Trophoblast cell (in vitro differentiated cells and primary cell): ENCODE measurements at regions not wholly inside any gene's neighbourhood (a gene's known extent, or its start where the extent isn't known, plus 50 kb on each side); places are given as distances from the start of the nearest gene placed in this dataset.

ENCODE experiments used
- DNase-seq, 2 donors: peaks; one replicate each; pipeline ENCODE4 v3.0.0-alpha.2; 2016
- H2AFZ ChIP-seq: 2 replicates; pipeline ENCODE4 v1.6.1; 2013; ENCODE audit warnings: low read length, moderate library complexity, mild to moderate bottlenecking; ENCODE audit not compliant: insufficient read depth, poor library complexity
- H2AK5ac ChIP-seq: 2 replicates; pipeline ENCODE4 v1.6.1; 2013; ENCODE audit warnings: mild to moderate bottlenecking, low read length
- H2BK120ac ChIP-seq: 2 replicates; pipeline ENCODE4 v1.6.1; 2013; ENCODE audit warnings: low read length, mild to moderate bottlenecking, moderate library complexity; ENCODE audit not compliant: insufficient read depth, poor library complexity
- H2BK12ac ChIP-seq: 2 replicates; pipeline ENCODE4 v1.6.1; 2013; ENCODE audit warnings: mild to moderate bottlenecking, low read length, moderate library complexity
- H2BK5ac ChIP-seq: 2 replicates; pipeline ENCODE4 v1.6.1; 2013; ENCODE audit warnings: low read length, low read depth, moderate library complexity, mild to moderate bottlenecking; ENCODE audit not compliant: poor library complexity
- H3K14ac ChIP-seq: 2 replicates; pipeline ENCODE4 v1.6.1; 2013; ENCODE audit warnings: mild to moderate bottlenecking, low read length
- H3K18ac ChIP-seq: 2 replicates; pipeline ENCODE4 v1.6.1; 2013; ENCODE audit warnings: mild to moderate bottlenecking, low read length
- H3K23ac ChIP-seq: 2 replicates; pipeline ENCODE4 v1.6.1; 2013; ENCODE audit warnings: low read length
- H3K27ac ChIP-seq: 2 replicates; pipeline ENCODE4 v1.5.1; 2013; ENCODE audit warnings: low read depth, mild to moderate bottlenecking, inconsistent platforms, low read length, moderate library complexity
- H3K27me3 ChIP-seq: 2 replicates; pipeline ENCODE4 v1.6.1; 2013; ENCODE audit warnings: inconsistent platforms, mild to moderate bottlenecking, low read length, moderate library complexity; ENCODE audit not compliant: insufficient read depth
- H3K36me3 ChIP-seq, 2 experiments: 1 replicate in 1 of 2; 2 replicates in 1 of 2; pipeline ENCODE4 v1.6.1; 2013; ENCODE audit warnings: low read length in 2 of 2, mild to moderate bottlenecking in 2 of 2, moderate library complexity in 1 of 2; ENCODE audit not compliant: insufficient read depth in 2 of 2, control insufficient read depth in 1 of 2
- H3K4ac ChIP-seq: 2 replicates; pipeline ENCODE4 v1.6.1; 2013; ENCODE audit warnings: low read depth, mild to moderate bottlenecking, low read length, moderate library complexity
- H3K4me1 ChIP-seq, 2 experiments: 1 replicate in 1 of 2; 2 replicates in 1 of 2; pipeline ENCODE4 v1.6.1; 2013; ENCODE audit warnings: low read length in 2 of 2, mild to moderate bottlenecking in 2 of 2, moderate library complexity in 1 of 2; ENCODE audit not compliant: insufficient read depth in 2 of 2, control insufficient read depth in 1 of 2
- H3K4me2 ChIP-seq: 2 replicates; pipeline ENCODE4 v1.6.1; 2013; ENCODE audit warnings: inconsistent platforms, mild to moderate bottlenecking, low read length, moderate library complexity
- H3K4me3 ChIP-seq: 2 replicates; pipeline ENCODE4 v1.5.1; 2013; ENCODE audit warnings: mild to moderate bottlenecking, low read depth, low read length, inconsistent platforms
- H3K79me1 ChIP-seq: one replicate; pipeline ENCODE4 v1.6.1; 2013; ENCODE audit warnings: low read length
- H3K79me2 ChIP-seq: 2 replicates; pipeline ENCODE4 v1.6.1; 2013; ENCODE audit warnings: low read length, mild to moderate bottlenecking; ENCODE audit not compliant: control insufficient read depth, insufficient read depth, poor library complexity
- H3K9ac ChIP-seq: 2 replicates; pipeline ENCODE4 v1.6.1; 2013; ENCODE audit warnings: mild to moderate bottlenecking, low read length
- H3K9me3 ChIP-seq: 2 replicates; pipeline ENCODE4 v1.6.1; 2013; ENCODE audit warnings: low read depth, mild to moderate bottlenecking, control low read depth, inconsistent platforms, low read length; ENCODE audit not compliant: insufficient read depth
- H4K12ac ChIP-seq: 2 replicates; pipeline ENCODE4 v1.6.1; 2013; ENCODE audit warnings: low read depth, mild to moderate bottlenecking, low read length, moderate library complexity
- H4K8ac ChIP-seq: 2 replicates; pipeline ENCODE4 v1.6.1; 2013; ENCODE audit warnings: low read depth, mild to moderate bottlenecking, low read length, moderate library complexity
- H4K91ac ChIP-seq: one replicate; pipeline ENCODE4 v1.6.1; 2013; ENCODE audit warnings: low read depth, mild to moderate bottlenecking, low read length, moderate library complexity
- WGBS: extraction: QIAGEN DNeasy Blood & Tissue Kit; methylation state at CpG from one replicate; pipeline ENCODE4 v1.1.7; 2013; ENCODE audit warnings: missing lambda C conversion rate; ENCODE audit not compliant: insufficient read length, insufficient coverage; ENCODE audit errors: extremely low coverage; 5-methylcytosine and 5-hydroxymethylcytosine counted together

- H3K4ac ChIP-seq = no peak overlapping the region
- H3K9me3 ChIP-seq = no peaks in the 10 kb centered on the region
- no peak overlapping the region for H4K91ac ChIP-seq
- no peak overlapping the region for H3K18ac ChIP-seq
- no CpG with 5 or more reads among the region's 1 CpG for WGBS
- H3K27ac ChIP-seq = no peak overlapping the region
- H4K8ac ChIP-seq = no peak overlapping the region
- no peak overlapping the region for H2BK5ac ChIP-seq
- no peak overlapping the region for H2BK120ac ChIP-seq
- H2BK12ac ChIP-seq = no peak overlapping the region
- H3K4me2 ChIP-seq = no peak overlapping the region
- H3K36me3 ChIP-seq = no peaks in the 10 kb centered on the region
- DNase-seq = no peak
- H3K23ac ChIP-seq = no peak overlapping the region
- H2AFZ ChIP-seq = no peak overlapping the region
- H3K79me2 ChIP-seq = no peaks in the 10 kb centered on the region
- H3K27me3 ChIP-seq = no peaks in the 10 kb centered on the region
- H4K12ac ChIP-seq = no peak overlapping the region
- no peaks in the 10 kb centered on the region for H3K4me1 ChIP-seq
- no peak overlapping the region for H3K9ac ChIP-seq
- H2AK5ac ChIP-seq = no peak overlapping the region
- no peaks in the 10 kb centered on the region for H3K79me1 ChIP-seq
- H3K4me3 ChIP-seq = no peak overlapping the region
- no peak overlapping the region for H3K14ac ChIP-seq
Observed at GRCh38 chr2:22282220-22282619, 1102.8 kb upstream of the KLHL29 start.

GRCh38 chr2:22282916-22283315 lies 1102.1 kb upstream of the KLHL29 start:
- no peak overlapping the region for H3K27ac ChIP-seq
- H2AFZ ChIP-seq = no peak overlapping the region
- H2BK5ac ChIP-seq = no peak overlapping the region
- no peaks in the 10 kb centered on the region for H3K4me1 ChIP-seq
- WGBS = no CpG with 5 or more reads among the region's 6 CpGs
- no peak overlapping the region for H3K9ac ChIP-seq
- H3K18ac ChIP-seq = no peak overlapping the region
- H2AK5ac ChIP-seq = no peak overlapping the region
- no peak overlapping the region for H4K12ac ChIP-seq
- no peaks in the 10 kb centered on the region for H3K79me1 ChIP-seq
- H3K79me2 ChIP-seq = no peaks in the 10 kb centered on the region
- no peak overlapping the region for H4K8ac ChIP-seq
- H2BK12ac ChIP-seq = no peak overlapping the region
- no peaks in the 10 kb centered on the region for H3K36me3 ChIP-seq
- no peak for DNase-seq
- H3K4me3 ChIP-seq = no peak overlapping the region
- no peak overlapping the region for H3K4me2 ChIP-seq
- no peak overlapping the region for H2BK120ac ChIP-seq
- no peak overlapping the region for H3K23ac ChIP-seq
- no peaks in the 10 kb centered on the region for H3K27me3 ChIP-seq
- no peaks in the 10 kb centered on the region for H3K9me3 ChIP-seq
- no peak overlapping the region for H4K91ac ChIP-seq
- H3K14ac ChIP-seq = no peak overlapping the region
- no peak overlapping the region for H3K4ac ChIP-seq

GRCh38 chr2:22283436-22283835 lies 1101.5 kb upstream of the KLHL29 start:
- Histone ChIP-seq H3K18ac (no peak overlapping the region), H3K79me2 (no peaks in the 10 kb centered on the region), H3K14ac (no peak overlapping the region), H2AK5ac (no peak overlapping the region), H3K36me3 (no peaks in the 10 kb centered on the region), H2BK120ac (no peak overlapping the region), H4K91ac (no peak overlapping the region), H4K12ac (no peak overlapping the region), H2AFZ (no peak overlapping the region), H2BK5ac (no peak overlapping the region), H3K27ac (no peak overlapping the region), H3K79me1 (no peaks in the 10 kb centered on the region), H3K27me3 (no peaks in the 10 kb centered on the region), H3K4me3 (no peak overlapping the region), H4K8ac (no peak overlapping the region), H3K4ac (no peak overlapping the region), H3K4me2 (no peak overlapping the region), H3K4me1 (no peaks in the 10 kb centered on the region), H2BK12ac (no peak overlapping the region), H3K23ac (no peak overlapping the region), H3K9ac (no peak overlapping the region), H3K9me3 (no peaks in the 10 kb centered on the region)
- DNase-seq = no peak
- no CpG with 5 or more reads among the region's 9 CpGs for WGBS

- Histone ChIP-seq H3K27me3 (no peaks in the 10 kb centered on the region), H4K91ac (no peak overlapping the region), H3K4me3 (no peak overlapping the region), H2BK120ac (no peak overlapping the region), H3K4me2 (no peak overlapping the region), H2AK5ac (no peak overlapping the region), H3K36me3 (no peaks in the 10 kb centered on the region), H4K8ac (no peak overlapping the region), H3K79me1 (no peaks in the 10 kb centered on the region), H4K12ac (no peak overlapping the region), H2BK5ac (no peak overlapping the region), H3K14ac (no peak overlapping the region), H2AFZ (no peak overlapping the region), H3K9me3 (no peaks in the 10 kb centered on the region), H3K18ac (no peak overlapping the region), H3K79me2 (no peaks in the 10 kb centered on the region), H2BK12ac (no peak overlapping the region), H3K4ac (no peak overlapping the region), H3K23ac (no peak overlapping the region), H3K4me1 (no peaks in the 10 kb centered on the region), H3K27ac (no peak overlapping the region), H3K9ac (no peak overlapping the region)
- no peak for DNase-seq
- WGBS = no CpG with 5 or more reads among the region's 1 CpG
Observed at GRCh38 chr2:22290302-22290701, 1094.7 kb upstream of the KLHL29 start.
